Left kidney (tissue), 1 donor: ENCODE measurements at regions not wholly inside any gene's neighbourhood (a gene's known extent, or its start where the extent isn't known, plus 50 kb on each side); places are given as distances from the start of the nearest gene placed in this dataset.

Experiments used
- DNase-seq: peaks from one replicate; pipeline ENCODE4 v3.0.0-alpha.2; 2013

- no peak for DNase-seq
Measured at GRCh38 chr18:39799006-39799405, 2156.0 kb upstream of the PIK3C3 start.

- no peak for DNase-seq
Measured at GRCh38 chr18:39796393-39796792, 2158.6 kb upstream of the PIK3C3 start.

GRCh38 chr18:39795350-39795749 is 2159.7 kb upstream of the PIK3C3 start:
- DNase-seq: no peak

- no peak for DNase-seq
Measured at GRCh38 chr18:39793609-39794008, 2161.4 kb upstream of the PIK3C3 start.

- DNase-seq: no peak
Measured at GRCh38 chr18:39788383-39788782, 2166.7 kb upstream of the PIK3C3 start.

GRCh38 chr18:39786477-39786876 is 2168.6 kb upstream of the PIK3C3 start:
- DNase-seq: no peak

GRCh38 chr18:39784541-39784940 is 2170.5 kb upstream of the PIK3C3 start:
- no peak for DNase-seq

- no peak for DNase-seq
Measured at GRCh38 chr18:39781565-39781964, 2173.5 kb upstream of the PIK3C3 start.

- no peak for DNase-seq
Measured at GRCh38 chr18:39780774-39781173, 2174.3 kb upstream of the PIK3C3 start.

GRCh38 chr18:39779926-39780325 is 2175.1 kb upstream of the PIK3C3 start:
- no peak for DNase-seq

- DNase-seq: no peak
Measured at GRCh38 chr18:39776766-39777165, 2178.3 kb upstream of the PIK3C3 start.

- DNase-seq: no peak
Measured at GRCh38 chr18:39774957-39775598, 2180.0 kb upstream of the PIK3C3 start.

- DNase-seq: no peak
Measured at GRCh38 chr18:39773646-39774045, 2181.4 kb upstream of the PIK3C3 start.

- no peak for DNase-seq
Measured at GRCh38 chr18:39772155-39772919, 2182.7 kb upstream of the PIK3C3 start.

- DNase-seq: no peak
Measured at GRCh38 chr18:39770399-39770798, 2184.6 kb upstream of the PIK3C3 start.

- DNase-seq: no peak
Measured at GRCh38 chr18:39764873-39765272, 2190.2 kb upstream of the PIK3C3 start.

- DNase-seq: no peak
Measured at GRCh38 chr18:39761273-39761672, 2193.8 kb upstream of the PIK3C3 start.

GRCh38 chr18:39759926-39760325 is 2194.3 kb upstream of the CELF4 start:
- no peak for DNase-seq

GRCh38 chr18:39753178-39753577 is 2187.6 kb upstream of the CELF4 start:
- DNase-seq: no peak

GRCh38 chr18:39752351-39752750 is 2186.8 kb upstream of the CELF4 start:
- no peak for DNase-seq

GRCh38 chr18:39751921-39752320 is 2186.3 kb upstream of the CELF4 start:
- DNase-seq: no peak

- no peak for DNase-seq
Measured at GRCh38 chr18:39751161-39751560, 2185.6 kb upstream of the CELF4 start.

GRCh38 chr18:39749154-39749553 is 2183.6 kb upstream of the CELF4 start:
- no peak for DNase-seq

GRCh38 chr18:39748727-39749126 is 2183.1 kb upstream of the CELF4 start:
- DNase-seq: no peak
